HepG2 (cell line): ENCODE measurements at regions not wholly inside any gene's neighbourhood (a gene's known extent, or its start where the extent isn't known, plus 50 kb on each side); places are given as distances from the start of the nearest gene placed in this dataset.

ENCODE experiments used
- NCOA1 ChIP-seq: sonication (generic); formaldehyde crosslinking; IDR thresholded peaks from 2 replicates; pipeline ENCODE4 v1.9.0; 2021; ENCODE audit warnings: missing genetic modification reagents
- WIZ ChIP-seq: sonication (generic); formaldehyde crosslinking; IDR thresholded peaks from 2 replicates; pipeline ENCODE4 v1.5.1; 2020; ENCODE audit warnings: mild to moderate bottlenecking, missing genetic modification reagents
- TF ChIP-seq, protein P1 (sequence below): sonication (generic); formaldehyde crosslinking; IDR thresholded peaks from 2 replicates; pipeline ENCODE4 v1.5.0; 2020; ENCODE audit warnings: mild to moderate bottlenecking, missing genetic modification reagents, borderline replicate concordance

DNA sequence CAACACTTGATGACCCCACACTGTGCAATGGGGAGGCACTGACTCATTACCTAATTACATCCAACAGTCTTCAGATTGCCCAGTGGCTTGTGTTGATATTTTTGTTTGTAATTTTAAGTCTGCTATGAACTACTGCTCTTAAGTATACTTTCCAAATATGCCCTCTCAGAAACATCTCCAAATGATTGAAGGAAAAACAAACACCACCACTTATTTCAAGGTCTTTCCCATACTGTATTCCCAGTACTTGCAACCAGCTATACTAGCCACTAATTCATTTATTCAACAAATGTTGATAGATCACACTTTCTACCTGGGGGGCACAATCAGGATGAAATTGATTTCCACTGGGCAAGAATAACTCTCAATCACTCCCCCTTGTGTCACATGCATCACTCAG, 302.2 kb upstream of the CPEB2 start:
- TF ChIP-seq WIZ (CRISPR knock-in tag): no peak
- TF ChIP-seq, protein P1, sequence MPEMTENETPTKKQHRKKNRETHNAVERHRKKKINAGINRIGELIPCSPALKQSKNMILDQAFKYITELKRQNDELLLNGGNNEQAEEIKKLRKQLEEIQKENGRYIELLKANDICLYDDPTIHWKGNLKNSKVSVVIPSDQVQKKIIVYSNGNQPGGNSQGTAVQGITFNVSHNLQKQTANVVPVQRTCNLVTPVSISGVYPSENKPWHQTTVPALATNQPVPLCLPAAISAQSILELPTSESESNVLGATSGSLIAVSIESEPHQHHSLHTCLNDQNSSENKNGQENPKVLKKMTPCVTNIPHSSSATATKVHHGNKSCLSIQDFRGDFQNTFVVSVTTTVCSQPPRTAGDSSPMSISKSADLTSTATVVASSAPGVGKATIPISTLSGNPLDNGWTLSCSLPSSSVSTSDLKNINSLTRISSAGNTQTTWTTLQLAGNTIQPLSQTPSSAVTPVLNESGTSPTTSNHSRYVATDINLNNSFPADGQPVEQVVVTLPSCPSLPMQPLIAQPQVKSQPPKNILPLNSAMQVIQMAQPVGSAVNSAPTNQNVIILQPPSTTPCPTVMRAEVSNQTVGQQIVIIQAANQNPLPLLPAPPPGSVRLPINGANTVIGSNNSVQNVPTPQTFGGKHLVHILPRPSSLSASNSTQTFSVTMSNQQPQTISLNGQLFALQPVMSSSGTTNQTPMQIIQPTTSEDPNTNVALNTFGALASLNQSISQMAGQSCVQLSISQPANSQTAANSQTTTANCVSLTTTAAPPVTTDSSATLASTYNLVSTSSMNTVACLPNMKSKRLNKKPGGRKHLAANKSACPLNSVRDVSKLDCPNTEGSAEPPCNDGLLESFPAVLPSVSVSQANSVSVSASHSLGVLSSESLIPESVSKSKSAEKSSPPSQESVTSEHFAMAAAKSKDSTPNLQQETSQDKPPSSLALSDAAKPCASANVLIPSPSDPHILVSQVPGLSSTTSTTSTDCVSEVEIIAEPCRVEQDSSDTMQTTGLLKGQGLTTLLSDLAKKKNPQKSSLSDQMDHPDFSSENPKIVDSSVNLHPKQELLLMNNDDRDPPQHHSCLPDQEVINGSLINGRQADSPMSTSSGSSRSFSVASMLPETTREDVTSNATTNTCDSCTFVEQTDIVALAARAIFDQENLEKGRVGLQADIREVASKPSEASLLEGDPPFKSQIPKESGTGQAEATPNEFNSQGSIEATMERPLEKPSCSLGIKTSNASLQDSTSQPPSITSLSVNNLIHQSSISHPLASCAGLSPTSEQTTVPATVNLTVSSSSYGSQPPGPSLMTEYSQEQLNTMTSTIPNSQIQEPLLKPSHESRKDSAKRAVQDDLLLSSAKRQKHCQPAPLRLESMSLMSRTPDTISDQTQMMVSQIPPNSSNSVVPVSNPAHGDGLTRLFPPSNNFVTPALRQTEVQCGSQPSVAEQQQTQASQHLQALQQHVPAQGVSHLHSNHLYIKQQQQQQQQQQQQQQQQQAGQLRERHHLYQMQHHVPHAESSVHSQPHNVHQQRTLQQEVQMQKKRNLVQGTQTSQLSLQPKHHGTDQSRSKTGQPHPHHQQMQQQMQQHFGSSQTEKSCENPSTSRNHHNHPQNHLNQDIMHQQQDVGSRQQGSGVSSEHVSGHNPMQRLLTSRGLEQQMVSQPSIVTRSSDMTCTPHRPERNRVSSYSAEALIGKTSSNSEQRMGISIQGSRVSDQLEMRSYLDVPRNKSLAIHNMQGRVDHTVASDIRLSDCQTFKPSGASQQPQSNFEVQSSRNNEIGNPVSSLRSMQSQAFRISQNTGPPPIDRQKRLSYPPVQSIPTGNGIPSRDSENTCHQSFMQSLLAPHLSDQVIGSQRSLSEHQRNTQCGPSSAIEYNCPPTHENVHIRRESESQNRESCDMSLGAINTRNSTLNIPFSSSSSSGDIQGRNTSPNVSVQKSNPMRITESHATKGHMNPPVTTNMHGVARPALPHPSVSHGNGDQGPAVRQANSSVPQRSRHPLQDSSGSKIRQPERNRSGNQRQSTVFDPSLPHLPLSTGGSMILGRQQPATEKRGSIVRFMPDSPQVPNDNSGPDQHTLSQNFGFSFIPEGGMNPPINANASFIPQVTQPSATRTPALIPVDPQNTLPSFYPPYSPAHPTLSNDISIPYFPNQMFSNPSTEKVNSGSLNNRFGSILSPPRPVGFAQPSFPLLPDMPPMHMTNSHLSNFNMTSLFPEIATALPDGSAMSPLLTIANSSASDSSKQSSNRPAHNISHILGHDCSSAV (CRISPR knock-in tag): no peak
- TF ChIP-seq NCOA1 (CRISPR knock-in tag): no peak
